ENCODE measurements at regions not wholly inside any gene's neighbourhood (a gene's known extent, or its start where the extent isn't known, plus 50 kb on each side); places are given as distances from the start of the nearest gene placed in this dataset.
"Not testable (repeated sequence)": the region's sequence is repeated elsewhere in the genome, so short reads cannot be mapped to it uniquely, and the experiment has no call there.

- not testable (repeated sequence) for DNase-seq
These were observed 635.0 kb downstream of the C12orf50 start for GRCh38 chr12:87394168-87394567.

GRCh38 chr12:87388376-87388775 lies 640.8 kb downstream of the C12orf50 start:
- DNase-seq, result no peak

DNA sequence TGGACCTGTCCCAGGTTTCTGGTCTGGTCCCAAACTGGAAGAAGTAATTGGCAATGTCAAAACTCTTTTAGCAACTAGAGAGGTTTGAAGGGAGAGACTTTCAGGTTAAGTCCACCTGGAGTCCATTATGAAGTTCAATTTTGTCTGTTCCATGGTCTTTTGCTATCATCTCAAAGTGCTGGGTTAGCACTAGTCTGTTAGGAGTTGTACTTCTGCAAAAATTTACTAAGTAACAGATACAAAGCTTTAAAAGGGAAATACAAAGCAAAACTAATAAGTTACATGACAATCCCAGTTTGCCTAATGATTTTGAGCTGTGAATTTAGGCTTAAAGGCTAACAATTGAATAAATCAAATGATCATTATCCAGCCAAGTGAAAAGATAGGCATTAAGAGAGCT lies 643.9 kb downstream of the C12orf50 start:
- no peak for DNase-seq

DNA sequence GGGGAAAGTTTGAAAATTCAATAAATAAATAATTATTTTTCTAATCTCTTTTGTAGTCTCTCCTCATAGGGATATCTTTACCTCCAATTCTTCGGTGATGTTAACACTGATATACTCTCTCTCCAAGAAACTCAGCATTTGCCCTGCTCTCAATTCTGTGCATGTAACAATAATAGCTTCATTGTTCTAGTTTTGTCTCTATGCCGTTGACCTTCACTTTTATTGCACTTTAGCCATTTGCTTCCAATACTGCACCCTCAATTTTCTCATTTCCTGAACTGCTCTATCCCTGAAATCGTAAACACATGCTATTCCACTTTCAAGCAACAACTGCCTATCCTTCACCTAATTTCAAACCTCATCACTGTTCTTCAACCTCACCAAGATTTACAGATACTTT lies 645.0 kb downstream of the C12orf50 start:
- DNase-seq, result no peak

- no peak for DNase-seq
These were observed 645.5 kb downstream of the C12orf50 start for GRCh38 chr12:87383680-87384079.

GRCh38 chr12:87382959-87383566 lies 646.1 kb downstream of the C12orf50 start:
- no peak for DNase-seq

DNA sequence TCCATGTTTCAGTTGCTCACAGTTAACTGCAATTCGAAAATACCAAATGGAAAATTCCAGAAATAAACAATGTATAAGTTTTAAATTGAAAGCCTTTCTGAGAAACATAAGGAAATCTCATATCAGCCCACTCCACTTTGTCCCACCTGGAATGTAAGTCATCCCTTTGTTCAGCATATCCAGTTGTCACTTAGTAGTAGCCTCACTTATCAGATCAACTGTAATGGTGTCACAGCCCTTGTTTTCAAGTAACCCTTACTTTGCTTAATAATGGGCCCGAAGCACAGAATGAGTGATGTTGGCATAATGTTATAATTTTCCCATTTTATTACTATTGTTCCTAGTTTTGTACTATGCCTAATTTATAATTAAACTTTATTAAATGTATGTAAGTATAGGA lies 646.8 kb downstream of the C12orf50 start:
- DNase-seq, result no peak

GRCh38 chr12:87381742-87382141 lies 647.5 kb downstream of the C12orf50 start:
- no peak for DNase-seq

DNA sequence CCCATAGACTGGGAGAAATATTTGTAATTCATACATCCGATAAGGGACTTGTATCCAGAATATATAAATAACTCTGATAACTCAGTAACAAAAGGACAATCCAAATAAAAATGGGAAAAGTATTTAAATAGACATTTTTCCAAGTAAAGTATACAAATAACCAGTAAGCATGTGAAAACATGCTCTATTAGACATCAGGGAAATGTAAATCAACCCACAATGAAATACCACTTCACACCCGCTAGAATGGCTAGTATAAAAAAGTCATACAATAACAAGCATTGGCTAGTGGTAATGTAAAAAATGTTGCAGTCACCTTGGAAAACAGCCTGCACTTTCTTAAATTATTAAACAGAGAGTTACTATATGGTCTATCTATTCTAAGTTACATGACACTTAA lies 650.7 kb downstream of the C12orf50 start:
- no peak for DNase-seq

- DNase-seq, result no peak
These were observed 652.5 kb downstream of the C12orf50 start for GRCh38 chr12:87376722-87377121.

GRCh38 chr12:87369161-87369560 lies 660.0 kb downstream of the C12orf50 start:
- no peak for DNase-seq

- DNase-seq, result no peak
These were observed 660.9 kb downstream of the C12orf50 start for GRCh38 chr12:87368259-87368658.

- DNase-seq, result no peak
These were observed 663.8 kb downstream of the C12orf50 start for GRCh38 chr12:87365423-87365822.

GRCh38 chr12:87363497-87364084 lies 665.6 kb downstream of the C12orf50 start:
- DNase-seq, result no peak

DNA sequence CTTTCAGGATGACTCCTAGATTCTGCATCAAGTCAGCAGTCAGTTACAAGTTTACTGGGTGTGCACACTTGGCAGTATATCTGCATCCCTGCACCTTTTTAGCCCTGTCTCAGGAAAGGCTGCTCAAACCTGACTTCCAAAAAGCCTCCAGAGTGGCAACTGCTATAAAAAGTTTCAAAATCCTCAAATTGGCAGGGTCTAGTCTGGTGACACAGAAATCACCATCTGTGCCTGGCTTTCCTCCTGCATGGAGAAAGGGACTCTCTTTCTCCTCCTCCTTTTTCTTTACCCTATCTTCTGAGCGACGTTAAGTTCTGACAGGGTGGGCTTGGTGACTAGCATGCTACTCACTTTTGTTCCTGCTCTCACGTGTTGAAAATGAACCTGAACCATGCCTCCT lies 679.5 kb downstream of the C12orf50 start:
- no peak for DNase-seq

GRCh38 chr12:87348071-87348470 lies 681.1 kb downstream of the C12orf50 start:
- no peak for DNase-seq

GRCh38 chr12:87344699-87345098 lies 684.5 kb downstream of the C12orf50 start:
- no peak for DNase-seq

GRCh38 chr12:87338681-87339080 lies 690.5 kb downstream of the C12orf50 start:
- DNase-seq, result no peak

DNA sequence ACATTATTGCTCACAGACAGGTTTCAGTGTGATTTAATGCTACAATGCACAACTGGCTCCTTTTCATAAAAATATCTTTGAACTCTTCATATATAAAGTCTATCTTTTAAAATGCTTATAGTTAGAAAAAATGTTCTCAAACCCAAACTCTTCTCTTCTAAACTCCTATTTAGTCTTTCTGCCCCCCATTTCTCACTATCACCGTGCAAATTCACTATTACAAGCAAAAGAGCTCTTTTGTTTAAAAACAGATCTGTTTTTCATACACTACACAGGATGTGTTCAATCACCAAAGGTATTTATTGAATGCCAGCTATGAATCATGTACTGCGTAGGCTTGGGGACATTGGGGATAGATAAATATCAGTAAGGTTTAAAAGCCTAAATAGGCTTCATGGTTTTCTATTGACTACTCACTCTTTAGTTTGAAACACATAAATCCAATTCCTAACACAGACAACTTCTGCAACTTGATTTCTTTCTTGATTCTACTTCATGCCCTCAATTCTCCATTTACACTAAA lies 692.3 kb downstream of the C12orf50 start:
- no peak for DNase-seq

DNA sequence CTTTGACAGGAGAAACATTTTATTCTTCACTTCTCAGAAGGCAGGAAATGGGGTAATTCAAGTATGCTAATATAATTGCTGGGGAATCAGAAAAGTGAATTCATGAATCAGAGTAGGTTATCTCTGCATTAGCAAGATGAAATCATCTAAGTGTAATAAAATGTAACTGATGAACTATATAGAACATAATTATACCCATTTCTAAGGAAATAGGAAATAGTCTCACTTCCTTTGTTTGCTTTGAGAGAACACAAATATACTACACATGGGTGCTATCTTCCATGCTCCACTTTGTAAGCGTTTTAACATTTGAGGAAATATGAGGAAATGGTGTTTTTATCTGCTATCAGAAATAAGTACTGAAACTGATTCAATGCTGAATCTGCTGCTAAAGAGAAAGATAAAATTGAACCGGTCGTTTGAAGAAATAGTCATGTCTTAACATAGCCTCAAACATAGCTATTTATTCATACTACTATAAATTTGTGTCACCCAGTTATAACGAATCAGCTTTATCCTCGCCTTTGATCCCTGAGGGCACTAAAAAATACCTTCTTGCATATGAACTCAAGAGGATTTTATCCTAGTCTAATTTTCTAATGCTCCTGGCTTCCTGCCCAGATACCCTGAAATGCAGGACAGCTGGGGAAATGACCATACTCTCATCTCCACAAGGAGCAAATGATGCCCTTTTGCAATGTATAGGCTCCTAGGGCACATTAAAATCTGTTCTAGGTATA lies 696.0 kb downstream of the C12orf50 start:
- DNase-seq, result no peak

GRCh38 chr12:87330071-87330555 lies 699.1 kb downstream of the C12orf50 start:
- DNase-seq, result not testable (repeated sequence)

- DNase-seq, result no peak
These were observed 699.9 kb downstream of the C12orf50 start for GRCh38 chr12:87329076-87329863.

GRCh38 chr12:87323369-87323768 lies 705.8 kb downstream of the C12orf50 start:
- DNase-seq, result no peak
